IPS DF 6.9 (cell line): ENCODE measurements at regions not wholly inside any gene's neighbourhood (a gene's known extent, or its start where the extent isn't known, plus 50 kb on each side); places are given as distances from the start of the nearest gene placed in this dataset.

ENCODE experiments used
- DNase-seq: peaks from one replicate; pipeline ENCODE4 v3.0.0-alpha.2; 2013; ENCODE audit warnings: low read depth, low spot score
- H3K27ac ChIP-seq: one replicate; pipeline ENCODE4 v1.5.1; 2013; ENCODE audit warnings: low read length, control low read depth
- H3K27me3 ChIP-seq: 2 replicates; pipeline ENCODE4 v1.6.1; 2013; ENCODE audit warnings: mild to moderate bottlenecking, low read length; ENCODE audit not compliant: control insufficient read depth, insufficient read depth
- H3K36me3 ChIP-seq: 2 replicates; pipeline ENCODE4 v1.6.1; 2013; ENCODE audit warnings: low read length; ENCODE audit not compliant: control insufficient read depth, insufficient read depth
- H3K4me1 ChIP-seq: 2 replicates; pipeline ENCODE4 v1.6.1; 2013; ENCODE audit warnings: low read length; ENCODE audit not compliant: control insufficient read depth, insufficient read depth
- H3K4me3 ChIP-seq: 2 replicates; pipeline ENCODE4 v1.5.1; 2013; ENCODE audit warnings: mild to moderate bottlenecking, low read length
- H3K9me3 ChIP-seq: 2 replicates; pipeline ENCODE4 v1.6.1; 2013; ENCODE audit warnings: low read length, inconsistent platforms; ENCODE audit not compliant: control insufficient read depth, insufficient read depth
- WGBS: extraction: QIAGEN DNeasy Blood & Tissue Kit; methylation state at CpG from one replicate; pipeline ENCODE4 v1.1.7; 2013; ENCODE audit warnings: mixed read lengths, missing lambda C conversion rate; ENCODE audit not compliant: insufficient read length, insufficient coverage; 5-methylcytosine and 5-hydroxymethylcytosine counted together

DNA sequence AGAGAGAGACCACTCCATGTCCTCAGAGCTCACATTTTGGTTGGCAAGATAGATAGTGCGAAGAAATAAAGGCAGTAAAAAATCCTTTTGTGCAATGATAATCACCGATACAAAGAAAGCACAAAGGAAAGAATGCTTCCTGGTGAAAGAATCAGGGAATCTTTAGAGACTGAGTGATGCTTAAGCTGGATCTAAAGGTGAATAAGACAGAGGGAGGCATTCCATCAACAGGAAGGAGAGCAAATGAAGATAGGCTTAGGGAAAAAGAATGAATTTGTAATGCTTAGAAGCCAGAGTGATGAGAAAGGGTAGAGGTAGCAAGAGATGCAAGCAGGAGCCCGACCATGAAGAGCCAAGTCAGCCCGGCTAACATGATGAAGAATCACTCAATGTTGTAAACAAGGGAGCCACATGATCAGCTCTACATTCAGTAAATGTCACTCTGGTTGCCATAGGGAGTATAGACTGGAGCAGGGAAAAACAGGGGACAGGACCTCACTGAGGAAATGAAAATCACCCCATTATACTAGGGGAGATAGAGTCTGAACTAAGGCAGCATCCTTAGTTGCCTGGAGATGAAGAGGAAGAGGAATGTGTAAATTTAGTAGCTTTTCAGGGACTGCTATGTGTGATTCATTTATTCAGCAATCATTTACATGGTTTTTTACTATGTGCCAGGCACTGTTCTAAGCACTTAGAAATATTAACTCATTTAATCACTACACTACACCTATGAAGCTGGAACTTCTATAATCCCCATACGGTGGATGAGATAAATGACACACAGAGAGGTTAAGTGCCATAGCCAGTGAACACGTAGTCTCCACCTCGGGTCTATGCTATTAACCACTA lies 402.6 kb upstream of the NFIA start:
- WGBS, result no CpG with 5 or more reads among the region's 7 CpGs

DNA sequence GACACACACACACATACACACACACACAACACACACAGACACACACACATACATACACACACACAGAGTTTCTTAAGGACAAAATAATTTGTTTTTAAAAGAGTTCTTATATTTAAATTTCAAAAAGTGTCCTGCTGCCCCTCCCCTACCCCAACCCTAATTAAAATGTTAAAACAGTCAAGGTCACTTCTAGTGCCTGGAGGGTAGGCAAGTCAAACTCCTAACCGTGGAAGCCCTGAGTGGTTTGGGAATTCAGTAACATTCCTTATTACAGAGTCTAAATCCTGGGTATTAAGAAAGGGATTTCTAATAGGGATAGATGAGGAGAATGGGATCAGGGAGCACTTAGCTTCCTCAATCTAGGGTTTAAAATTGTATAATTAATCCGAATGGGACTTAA lies 403.6 kb upstream of the NFIA start:
- Histone ChIP-seq H3K4me1 (no peaks in the 10 kb centered on the region), H3K4me3 (no peak overlapping the region), H3K36me3 (no peaks in the 10 kb centered on the region), H3K27me3 (no peaks in the 10 kb centered on the region), H3K27ac (no peak overlapping the region), H3K9me3 (no peaks in the 10 kb centered on the region)
- no CpG with 5 or more reads among the region's 2 CpGs for WGBS
- DNase-seq, result no peak

More for the DNA sequence above, 402.6 kb upstream of the NFIA start:
- H3K9me3 ChIP-seq, result no peaks in the 10 kb centered on the region
- H3K4me3 ChIP-seq, result no peak overlapping the region
- no peaks in the 10 kb centered on the region for H3K4me1 ChIP-seq
- no peak for DNase-seq
- H3K36me3 ChIP-seq, result no peaks in the 10 kb centered on the region
- H3K27me3 ChIP-seq, result no peaks in the 10 kb centered on the region
- no peak overlapping the region for H3K27ac ChIP-seq

DNA sequence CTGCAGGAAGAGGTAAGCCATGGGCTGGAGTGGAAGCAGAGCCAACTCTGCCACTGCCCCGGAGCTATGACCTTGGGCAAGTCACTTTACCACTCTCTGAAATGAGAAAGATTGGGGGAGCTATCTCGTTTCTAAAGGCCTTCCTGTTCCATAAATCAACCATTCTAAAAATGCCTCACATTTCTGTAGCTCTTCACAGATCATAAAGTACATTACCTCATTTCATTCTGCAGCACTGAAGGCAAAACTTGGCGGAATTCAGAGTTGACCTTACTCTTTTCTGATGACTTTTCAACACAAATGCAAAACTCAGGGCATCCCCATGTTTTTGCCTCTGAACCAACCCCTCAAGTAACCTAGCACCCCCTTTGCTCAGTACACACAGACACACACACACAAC lies 404.0 kb upstream of the NFIA start:
- Histone ChIP-seq H3K27ac (no peak overlapping the region), H3K27me3 (no peaks in the 10 kb centered on the region), H3K36me3 (no peaks in the 10 kb centered on the region), H3K4me3 (no peak overlapping the region), H3K4me1 (no peaks in the 10 kb centered on the region), H3K9me3 (no peaks in the 10 kb centered on the region)
- no peak for DNase-seq
- WGBS, result no CpG with 5 or more reads among the region's 3 CpGs

DNA sequence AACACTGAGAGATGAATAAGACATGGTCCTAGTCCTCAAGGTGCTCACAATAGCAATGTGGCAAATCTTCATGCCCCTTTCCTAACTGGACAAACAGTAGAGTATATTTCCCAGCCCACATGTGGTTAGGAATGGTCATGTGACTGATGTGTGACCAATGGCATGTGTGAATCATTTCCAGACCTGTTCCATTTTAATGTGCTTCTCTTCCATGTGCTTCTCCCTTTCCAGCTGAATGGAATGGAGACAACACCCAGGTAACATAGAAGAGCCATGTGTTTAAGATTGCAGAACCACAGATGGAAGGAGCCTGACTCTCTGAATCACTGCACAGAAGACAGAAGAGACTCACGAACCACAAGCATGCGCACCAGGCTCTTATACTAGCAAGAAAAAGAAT lies 409.9 kb upstream of the NFIA start:
- Histone ChIP-seq H3K27me3 (no peaks in the 10 kb centered on the region), H3K4me1 (no peaks in the 10 kb centered on the region), H3K9me3 (no peaks in the 10 kb centered on the region), H3K4me3 (no peak overlapping the region), H3K27ac (no peak overlapping the region), H3K36me3 (no peaks in the 10 kb centered on the region)
- DNase-seq, result no peak
- no CpG with 5 or more reads among the region's 2 CpGs for WGBS

DNA sequence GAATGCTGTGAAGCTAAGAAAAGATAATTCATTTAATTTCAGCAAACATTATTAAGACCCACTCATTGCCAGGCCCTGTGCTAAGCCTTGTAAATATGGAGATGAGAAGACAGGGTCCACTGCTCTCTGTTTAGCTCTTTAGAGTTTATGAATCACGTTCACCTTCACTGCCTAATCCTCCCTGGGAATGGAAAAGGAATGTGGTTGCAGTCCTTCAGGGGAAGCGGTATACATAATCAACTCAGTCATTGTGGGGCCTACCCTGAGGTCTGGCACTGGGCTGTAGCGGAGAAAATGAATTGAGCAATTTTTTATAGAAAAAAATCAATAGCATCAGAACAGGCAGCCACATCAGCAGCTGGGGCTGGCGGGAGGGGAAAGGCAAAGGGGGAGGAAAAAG lies 412.1 kb upstream of the NFIA start:
- H3K4me1 ChIP-seq, result no peaks in the 10 kb centered on the region
- WGBS, result no CpG with 5 or more reads among the region's 4 CpGs
- no peak for DNase-seq

DNA sequence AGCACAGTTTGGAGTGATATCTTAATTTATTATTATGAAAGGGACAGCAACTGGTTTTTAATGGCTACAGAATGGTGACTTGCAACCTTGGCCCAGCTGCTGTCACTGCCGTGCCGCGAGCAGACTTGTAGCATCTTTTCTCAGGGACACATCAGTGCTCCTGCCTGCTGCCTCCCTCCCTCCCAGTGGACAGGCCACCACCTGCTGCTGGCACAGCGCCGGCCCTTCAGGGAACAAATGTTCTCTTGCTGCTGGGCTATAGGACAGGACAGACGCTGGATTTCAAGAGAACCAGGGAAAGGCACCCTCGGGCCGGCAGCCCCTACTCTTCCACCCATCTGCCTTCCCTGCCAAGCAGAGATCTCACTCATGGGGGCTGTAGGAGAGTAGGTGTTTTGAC lies 413.8 kb upstream of the NFIA start:
- Histone ChIP-seq H3K4me3 (no peak overlapping the region), H3K9me3 (no peaks in the 10 kb centered on the region), H3K27me3 (no peaks in the 10 kb centered on the region), H3K36me3 (no peaks in the 10 kb centered on the region), H3K4me1 (no peaks in the 10 kb centered on the region), H3K27ac (no peak overlapping the region)
- WGBS, result no CpG with 5 or more reads among the region's 8 CpGs
- DNase-seq, result no peak

More for the DNA sequence above, 412.1 kb upstream of the NFIA start:
- Histone ChIP-seq H3K27me3 (no peaks in the 10 kb centered on the region), H3K27ac (no peak overlapping the region), H3K9me3 (no peaks in the 10 kb centered on the region), H3K4me3 (no peak overlapping the region), H3K36me3 (no peaks in the 10 kb centered on the region)

DNA sequence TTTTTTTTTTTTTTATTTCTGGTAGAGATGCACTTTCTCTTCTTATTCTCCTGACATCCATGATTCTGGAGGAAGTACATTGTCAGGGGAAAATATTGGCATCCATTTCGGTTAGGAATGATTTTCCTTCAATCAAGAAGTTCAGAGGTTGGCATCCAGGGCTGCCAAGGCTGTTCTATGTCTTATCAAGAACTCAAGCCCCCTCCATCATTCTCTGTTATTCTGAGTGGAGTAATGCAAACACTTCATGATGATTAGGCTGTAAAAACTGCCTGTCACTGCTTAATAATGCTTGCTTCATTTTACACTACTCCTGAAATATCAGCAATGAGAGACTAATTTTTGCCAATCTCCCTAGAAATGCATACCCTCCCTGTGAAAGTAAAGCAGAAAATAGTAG lies 417.1 kb upstream of the NFIA start:
- Histone ChIP-seq H3K4me1 (no peaks in the 10 kb centered on the region), H3K36me3 (no peaks in the 10 kb centered on the region), H3K27me3 (no peaks in the 10 kb centered on the region), H3K9me3 (no peaks in the 10 kb centered on the region), H3K27ac (no peak overlapping the region), H3K4me3 (no peak overlapping the region)
- no peak for DNase-seq
- no CpG with 5 or more reads among the region's 1 CpG for WGBS

DNA sequence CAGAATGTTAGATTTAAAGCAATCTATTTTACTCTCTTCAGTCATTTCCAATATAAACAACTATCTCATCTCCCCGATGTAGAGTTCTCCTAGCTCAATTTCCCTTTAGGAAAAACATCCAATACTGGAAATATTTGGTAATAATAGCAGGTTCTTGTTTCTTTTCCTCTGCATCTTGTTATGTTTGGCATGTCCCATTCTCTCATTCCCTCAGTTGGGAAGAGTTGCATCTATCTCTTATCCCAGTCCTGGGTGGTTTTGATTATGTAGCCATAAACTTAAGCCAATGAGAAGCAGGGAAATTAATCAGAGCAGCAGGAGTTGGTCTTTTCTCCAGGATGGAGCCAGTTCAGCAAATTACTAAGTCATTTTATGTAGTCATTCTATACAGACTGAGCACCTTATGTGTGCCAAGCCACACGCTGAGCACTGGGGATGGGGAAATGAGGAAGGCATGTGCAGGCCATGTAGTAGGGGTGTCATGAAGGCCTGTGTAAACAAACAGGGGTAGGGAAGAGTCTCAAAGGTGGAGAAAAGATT lies 418.2 kb upstream of the NFIA start:
- H3K4me3 ChIP-seq, result no peak overlapping the region
- no peaks in the 10 kb centered on the region for H3K36me3 ChIP-seq
- no CpG with 5 or more reads among the region's 2 CpGs for WGBS
- no peak for DNase-seq
- H3K9me3 ChIP-seq, result no peaks in the 10 kb centered on the region
- H3K27me3 ChIP-seq, result no peaks in the 10 kb centered on the region
- H3K27ac ChIP-seq, result no peak overlapping the region
- no peaks in the 10 kb centered on the region for H3K4me1 ChIP-seq

DNA sequence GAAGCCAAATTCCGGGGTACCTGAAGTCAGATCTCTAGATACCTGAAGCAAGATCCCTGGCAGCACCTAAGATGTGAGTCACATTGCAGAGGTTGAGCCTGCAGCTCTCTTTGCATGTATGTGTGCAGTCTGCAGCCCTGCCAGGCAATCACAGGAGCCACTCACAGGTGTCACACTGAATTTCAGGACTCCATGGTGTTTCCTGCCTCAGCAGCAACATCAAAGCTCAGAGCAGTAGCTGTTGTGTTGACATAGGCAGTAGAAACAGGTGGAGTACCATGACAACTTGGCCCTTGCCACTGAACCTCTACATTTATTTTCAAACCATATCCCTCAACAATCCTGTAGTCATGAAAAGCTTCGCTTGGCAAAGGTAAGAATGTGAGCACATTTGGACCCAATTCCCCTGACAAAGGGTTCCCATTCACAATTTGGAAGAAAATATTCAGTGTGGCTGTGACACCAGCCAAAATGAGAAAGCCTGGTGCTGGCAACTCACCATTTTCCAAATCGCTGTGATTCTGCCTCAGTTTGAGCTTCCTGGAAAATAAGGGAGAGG lies 419.8 kb upstream of the NFIA start:
- Histone ChIP-seq H3K27me3 (no peaks in the 10 kb centered on the region), H3K9me3 (no peaks in the 10 kb centered on the region), H3K36me3 (no peaks in the 10 kb centered on the region), H3K27ac (no peak overlapping the region), H3K4me3 (no peak overlapping the region), H3K4me1 (no peaks in the 10 kb centered on the region)
- no peak for DNase-seq
- WGBS, result no CpG with 5 or more reads among the region's 3 CpGs

DNA sequence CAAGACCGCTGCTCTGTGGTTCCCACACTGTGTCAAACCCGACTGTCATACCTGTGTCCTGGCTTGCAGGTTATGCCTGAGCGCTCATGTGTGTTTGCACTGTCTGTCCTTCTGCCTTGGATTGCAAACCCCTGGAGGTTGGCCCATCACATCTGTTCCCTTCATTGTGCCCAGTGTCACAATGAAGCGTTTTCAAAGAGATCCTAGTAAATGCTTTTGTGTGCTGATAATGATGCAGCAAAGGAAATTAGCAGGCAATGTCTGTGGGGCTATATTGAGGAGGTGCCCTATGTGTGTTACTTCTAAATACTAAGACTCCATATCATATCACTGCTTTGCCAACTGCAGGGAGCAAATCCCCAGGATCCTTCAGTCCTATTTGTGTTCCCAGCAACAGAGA lies 424.4 kb upstream of the NFIA start:
- WGBS, result no CpG with 5 or more reads among the region's 4 CpGs

More for the DNA sequence above, 424.4 kb upstream of the NFIA start:
- H3K27ac ChIP-seq, result no peak overlapping the region
- H3K9me3 ChIP-seq, result no peaks in the 10 kb centered on the region
- H3K4me1 ChIP-seq, result no peaks in the 10 kb centered on the region
- no peaks in the 10 kb centered on the region for H3K27me3 ChIP-seq
- DNase-seq, result no peak
- no peak overlapping the region for H3K4me3 ChIP-seq
- no peaks in the 10 kb centered on the region for H3K36me3 ChIP-seq
